ENCODE measurements at regions not wholly inside any gene's neighbourhood (a gene's known extent, or its start where the extent isn't known, plus 50 kb on each side); places are given as distances from the start of the nearest gene placed in this dataset.
"Not testable (repeated sequence)": the region's sequence is repeated elsewhere in the genome, so short reads cannot be mapped to it uniquely, and the experiment has no call there.

DNA sequence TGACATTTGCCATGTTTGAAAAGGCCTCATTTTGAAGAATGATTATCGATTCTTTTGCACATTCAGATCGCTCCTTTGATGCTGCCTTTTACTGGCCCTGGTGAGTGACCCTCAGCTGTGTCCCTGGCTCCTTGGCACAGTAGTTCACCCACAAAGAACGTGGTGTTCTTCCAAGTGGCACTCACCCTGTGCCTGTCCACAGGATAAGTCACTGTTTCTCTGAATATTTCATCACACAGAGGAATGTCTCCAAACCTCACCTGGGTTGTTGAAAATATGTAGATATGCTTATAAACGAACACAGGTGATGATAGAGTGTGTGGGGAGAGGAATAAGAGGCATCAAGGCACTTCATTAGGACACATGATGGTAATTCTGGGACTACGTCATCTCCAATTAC is 810.7 kb downstream of the CCSER2 start:
- DNase-seq = no peak
- Histone ChIP-seq H3K4me1 (no peaks in the 10 kb centered on the region), H3K27ac (replicated peaks) (no peak overlapping the region), H3K36me3 (no peaks in the 10 kb centered on the region), H3K4me3 (no peak overlapping the region), H3K27me3 (ENCODE audit: low read depth) (no peaks in the 10 kb centered on the region), H3K9me3 (replicated peaks) (no peaks in the 10 kb centered on the region)
- no peak for TF ChIP-seq CTCF (IDR thresholded peaks at IDR 0.05; ENCODE audit: borderline replicate concordance)
- intact Hi-C loops (cut with micrococcal nuclease) = no loop called here

DNA sequence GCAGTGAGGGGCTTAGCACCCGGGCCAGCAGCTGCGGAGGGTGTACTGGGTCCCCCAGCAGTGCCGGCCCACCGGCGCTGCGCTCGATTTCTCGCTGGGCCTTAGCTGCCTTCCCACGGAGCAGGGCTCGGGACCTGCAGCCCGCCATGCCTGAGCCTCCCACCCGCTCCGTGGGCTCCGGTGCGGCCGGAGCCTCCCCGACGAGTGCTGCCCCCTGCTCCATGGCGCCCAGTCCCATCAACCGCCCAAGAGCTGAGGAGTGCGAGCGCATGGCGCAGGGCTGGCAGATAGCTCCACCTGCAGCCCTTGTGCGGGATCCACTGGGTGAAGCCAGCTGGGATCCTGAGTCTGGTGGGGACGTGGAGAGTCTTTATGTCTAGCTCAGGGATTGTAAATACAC is 813.1 kb downstream of the CCSER2 start:
- intact Hi-C loops (cut with micrococcal nuclease); H3K27me3 ChIP-seq (ENCODE audit: low read depth); H3K4me1 ChIP-seq; H3K9me3 ChIP-seq (replicated peaks); DNase-seq; H3K36me3 ChIP-seq; H3K4me3 ChIP-seq; H3K27ac ChIP-seq (replicated peaks): not testable (repeated sequence)

DNA sequence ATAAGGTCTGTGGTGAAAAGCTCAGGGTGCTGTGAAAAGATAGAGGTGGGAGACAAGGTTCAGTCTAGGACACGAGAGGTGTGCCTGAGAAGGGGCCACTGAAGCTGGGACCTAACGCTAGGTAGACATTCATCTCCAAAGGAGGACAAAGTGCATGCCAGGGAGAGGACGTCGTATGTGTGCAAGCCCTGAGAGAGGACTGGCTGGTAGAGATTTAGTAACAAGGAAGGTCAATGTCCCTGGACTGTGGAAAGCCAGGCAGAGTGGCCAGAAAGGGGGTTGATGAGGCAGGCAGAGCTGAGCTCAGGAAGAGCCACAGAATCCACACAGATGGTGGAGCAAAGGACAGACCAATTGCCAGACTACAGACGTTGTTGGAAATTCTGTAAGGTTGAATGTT is 817.6 kb downstream of the CCSER2 start:
- no peak for TF ChIP-seq CTCF (IDR thresholded peaks at IDR 0.05; ENCODE audit: borderline replicate concordance)
- H3K36me3 ChIP-seq = no peaks in the 10 kb centered on the region
- no peaks in the 10 kb centered on the region for H3K4me1 ChIP-seq
- H3K9me3 ChIP-seq (replicated peaks) = no peaks in the 10 kb centered on the region
- H3K4me3 ChIP-seq = no peak overlapping the region
- no peak overlapping the region for H3K27ac ChIP-seq (replicated peaks)
- no peak for DNase-seq
- H3K27me3 ChIP-seq (ENCODE audit: low read depth) = peaks cover 10% of the 10 kb centered on the region
- intact Hi-C loops (cut with micrococcal nuclease) = no loop called here

GRCh38 chr10:85147346-85148250 is 819.2 kb downstream of the CCSER2 start:
- no peak overlapping the region for H3K27ac ChIP-seq (replicated peaks)
- no peaks in the 10 kb centered on the region for H3K4me1 ChIP-seq
- DNase-seq = no peak
- H3K27me3 ChIP-seq (ENCODE audit: low read depth) = peaks cover 10% of the 10 kb centered on the region
- TF ChIP-seq CTCF (IDR thresholded peaks at IDR 0.05; ENCODE audit: borderline replicate concordance) = no peak
- H3K4me3 ChIP-seq = no peak overlapping the region
- H3K36me3 ChIP-seq = no peaks in the 10 kb centered on the region
- H3K9me3 ChIP-seq (replicated peaks) = no peaks in the 10 kb centered on the region
- intact Hi-C loops (cut with micrococcal nuclease) = no loop called here

- no peak for TF ChIP-seq CTCF (IDR thresholded peaks at IDR 0.05; ENCODE audit: borderline replicate concordance)
- Histone ChIP-seq H3K27me3 (ENCODE audit: low read depth) (peaks cover 10% of the 10 kb centered on the region), H3K9me3 (replicated peaks) (no peaks in the 10 kb centered on the region), H3K36me3 (no peaks in the 10 kb centered on the region), H3K4me1 (no peaks in the 10 kb centered on the region), H3K27ac (replicated peaks) (no peak overlapping the region), H3K4me3 (no peak overlapping the region)
- DNase-seq = no peak
- intact Hi-C loops (cut with micrococcal nuclease) = no loop called here
These were observed 820.6 kb downstream of the CCSER2 start for GRCh38 chr10:85148693-85149640.

Data from left ventricle myocardium inferior (tissue), 1 donor.